Activated T-cell treated with anti-CD3 and anti-CD28 coated beads, Interleukin-2, amount 50 U/mL, for 72 hours (primary cell): ENCODE measurements at regions not wholly inside any gene's neighbourhood (a gene's known extent, or its start where the extent isn't known, plus 50 kb on each side); places are given as distances from the start of the nearest gene placed in this dataset.
A peak's percentile ranks its signal among the peaks of the same experiment; 100 is the strongest.
"Not testable (repeated sequence)": the region's sequence is repeated elsewhere in the genome, so short reads cannot be mapped to it uniquely, and the experiment has no call there.

ENCODE experiments used
- ATAC-seq, 2 donors: fragments of 150-1000 bp; cut with Tn5 transposase; replicated peaks in 1 of 2; 2 replicates each; pipeline ENCODE4 v1.10.0; 2021; ENCODE audit warnings: moderate library complexity in 2 of 2, mild to moderate bottlenecking in 1 of 2
- DNase-seq, 2 donors: peaks; one replicate each; pipeline ENCODE4 v3.0.0; 2021 to 2022; ENCODE audit warnings: mixed read lengths in 1 of 2
- H3K27ac Mint-ChIP-seq: one replicate; pipeline ENCODE4 v1.8.0; 2022; ENCODE audit warnings: mild to moderate bottlenecking, moderate library complexity, mixed read lengths
- H3K27me3 Mint-ChIP-seq: one replicate; pipeline ENCODE4 v1.8.0; 2022; ENCODE audit warnings: low read depth, mixed read lengths
- H3K36me3 Mint-ChIP-seq, 2 donors: one replicate each; pipeline ENCODE4 v1.8.0; 2022; ENCODE audit warnings: mixed read lengths in 2 of 2, mild to moderate bottlenecking in 1 of 2; ENCODE audit not compliant: insufficient read depth in 2 of 2
- H3K4me1 Mint-ChIP-seq: one replicate; pipeline ENCODE4 v1.8.0; 2022; ENCODE audit warnings: low read depth, mixed read lengths
- H3K4me3 Mint-ChIP-seq, 2 donors: one replicate each; pipeline ENCODE4 v1.8.0; 2022; ENCODE audit warnings: mild to moderate bottlenecking in 2 of 2, mixed read lengths in 2 of 2, moderate library complexity in 2 of 2
- H3K9me3 Mint-ChIP-seq, 2 donors: one replicate each; pipeline ENCODE4 v1.8.0; 2022; ENCODE audit warnings: mixed read lengths in 2 of 2

DNA sequence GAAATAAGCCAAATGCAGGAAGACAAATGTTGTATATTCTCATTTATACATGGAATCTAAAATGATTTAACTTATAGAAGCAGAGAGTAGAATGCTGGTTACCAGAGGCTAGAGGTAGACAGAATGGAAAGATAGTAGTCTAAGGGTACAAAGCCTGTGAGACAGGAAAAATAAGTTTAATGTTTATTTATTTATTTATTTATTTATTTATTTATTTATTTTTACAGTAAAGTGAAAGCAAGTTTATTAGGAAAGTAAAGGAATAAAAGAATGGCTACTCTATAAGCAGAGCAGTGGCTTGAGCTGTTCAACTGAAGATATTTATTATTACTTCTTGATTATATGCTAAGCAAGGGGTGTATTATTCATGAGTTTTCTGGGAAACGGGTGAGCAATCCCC, 203.2 kb downstream of the LAS1L start:
- Mint-ChIP-seq H3K9me3 (peaks cover 3 to 7% of the 10 kb centered on the region in 2 donors), H3K4me3 (no peak overlapping the region), H3K27ac (no peak overlapping the region), H3K36me3 (peaks cover 0 to 3% of the 10 kb centered on the region in 2 donors), H3K27me3 (no peaks in the 10 kb centered on the region), H3K4me1 (no peaks in the 10 kb centered on the region)
- no peak for DNase-seq
- no peak for ATAC-seq

GRCh38 chrX:65300104-65300809, 234.3 kb downstream of the LAS1L start:
- Mint-ChIP-seq H3K27me3 (peaks cover 5% of the 10 kb centered on the region), H3K9me3 (peaks cover 6 to 17% of the 10 kb centered on the region in 2 donors), H3K36me3 (peaks cover 4 to 8% of the 10 kb centered on the region in 2 donors), H3K4me1 (no peaks in the 10 kb centered on the region), H3K27ac (no peak overlapping the region), H3K4me3 (no peak overlapping the region)
- no peak for DNase-seq
- no peak for ATAC-seq

- not testable (repeated sequence) for DNase-seq, H3K27me3 Mint-ChIP-seq, H3K4me1 Mint-ChIP-seq, H3K9me3 Mint-ChIP-seq, H3K4me3 Mint-ChIP-seq, H3K36me3 Mint-ChIP-seq, ATAC-seq, H3K27ac Mint-ChIP-seq
Measured at GRCh38 chrX:65282905-65283304, 251.7 kb downstream of the LAS1L start.

GRCh38 chrX:65273152-65273551, 261.4 kb downstream of the LAS1L start:
- no peak overlapping the region for H3K4me3 Mint-ChIP-seq

DNA sequence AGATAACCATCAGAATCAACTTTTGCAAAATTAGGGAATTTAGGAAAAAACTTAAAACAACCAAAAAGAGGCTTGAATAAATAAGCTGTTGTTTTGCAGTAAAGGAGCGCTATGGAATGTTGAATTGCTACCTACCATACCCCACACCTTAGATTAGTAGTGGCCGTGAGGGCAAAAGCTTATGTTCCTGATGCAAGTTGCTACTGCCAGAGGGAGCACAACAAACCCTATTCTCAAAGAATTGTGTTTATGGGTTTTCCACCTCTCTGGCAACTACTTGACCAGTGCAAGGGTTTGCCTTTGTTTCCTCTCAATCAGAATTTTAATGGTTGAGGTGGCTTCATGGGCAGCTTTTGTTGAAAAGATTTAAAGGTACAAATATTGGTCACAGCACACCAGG, 268.1 kb downstream of the LAS1L start:
- no peak for ATAC-seq
- no peaks in the 10 kb centered on the region for H3K27me3 Mint-ChIP-seq
- H3K9me3 Mint-ChIP-seq = peaks cover 5 to 9% of the 10 kb centered on the region in 2 donors
- no peak overlapping the region for H3K27ac Mint-ChIP-seq
- no peaks in the 10 kb centered on the region for H3K4me1 Mint-ChIP-seq
- no peak overlapping the region for H3K4me3 Mint-ChIP-seq
- no peak for DNase-seq
- H3K36me3 Mint-ChIP-seq = peaks cover 0 to 3% of the 10 kb centered on the region in 2 donors

More at GRCh38 chrX:65273152-65273551, 261.4 kb downstream of the LAS1L start:
- H3K27ac Mint-ChIP-seq = no peak overlapping the region
- peaks cover 6 to 9% of the 10 kb centered on the region in 2 donors for H3K36me3 Mint-ChIP-seq
- DNase-seq (no peak), ATAC-seq (no peak)
- H3K4me1 Mint-ChIP-seq = no peaks in the 10 kb centered on the region
- H3K27me3 Mint-ChIP-seq = no peaks in the 10 kb centered on the region
- peaks cover 13 to 16% of the 10 kb centered on the region in 2 donors for H3K9me3 Mint-ChIP-seq

DNA sequence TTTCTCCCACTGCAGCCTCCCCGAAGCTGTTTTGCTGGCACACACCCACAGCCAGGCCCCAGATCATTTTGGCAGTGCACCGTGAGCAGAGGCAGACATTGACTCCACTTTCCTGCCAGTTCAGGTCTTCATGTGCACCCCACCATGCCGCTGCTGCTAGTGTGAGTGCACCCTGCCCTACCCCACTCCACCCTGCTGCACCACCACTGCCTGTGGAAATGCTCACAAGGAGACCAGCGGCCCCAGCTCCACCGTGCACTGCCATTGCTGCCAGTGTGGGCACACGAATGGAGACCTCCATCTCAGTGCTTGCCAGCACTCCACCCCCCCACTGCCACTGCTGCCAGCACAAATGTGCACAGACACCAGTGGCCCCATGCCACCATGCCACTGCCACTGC, 277.6 kb upstream of the ZC4H2 start:
- DNase-seq (no peak), ATAC-seq (no peak)
- Mint-ChIP-seq H3K27ac (no peak overlapping the region), H3K27me3 (no peaks in the 10 kb centered on the region), H3K4me3 (no peak overlapping the region), H3K9me3 (peaks cover 3 to 9% of the 10 kb centered on the region in 2 donors), H3K36me3 (peaks cover under 1 to 2% of the 10 kb centered on the region in 2 donors), H3K4me1 (no peaks in the 10 kb centered on the region)

GRCh38 chrX:65241059-65241721, 264.9 kb upstream of the ZC4H2 start:
- peaks cover 7 to 16% of the 10 kb centered on the region in 2 donors for H3K36me3 Mint-ChIP-seq
- H3K4me1 Mint-ChIP-seq = no peaks in the 10 kb centered on the region
- DNase-seq (no peak), ATAC-seq (no peak)
- H3K9me3 Mint-ChIP-seq = peaks cover 22 to 28% of the 10 kb centered on the region in 2 donors
- H3K4me3 Mint-ChIP-seq = no peak overlapping the region
- no peaks in the 10 kb centered on the region for H3K27me3 Mint-ChIP-seq
- H3K27ac Mint-ChIP-seq = no peak overlapping the region

- no peak overlapping the region for H3K4me3 Mint-ChIP-seq
- no peak overlapping the region for H3K27ac Mint-ChIP-seq
- no peaks in the 10 kb centered on the region for H3K27me3 Mint-ChIP-seq
- no peaks in the 10 kb centered on the region for H3K4me1 Mint-ChIP-seq
- ATAC-seq (no peak), DNase-seq (no peak)
- H3K36me3 Mint-ChIP-seq = peaks cover 7% of the 10 kb centered on the region in 2 donors
- peaks cover 0 to 9% of the 10 kb centered on the region in 2 donors for H3K9me3 Mint-ChIP-seq
Measured at GRCh38 chrX:65203545-65203944, 227.3 kb upstream of the ZC4H2 start.

- H3K27me3 Mint-ChIP-seq = no peaks in the 10 kb centered on the region
- no peaks in the 10 kb centered on the region for H3K4me1 Mint-ChIP-seq
- peaks cover 6 to 17% of the 10 kb centered on the region in 2 donors for H3K36me3 Mint-ChIP-seq
- H3K27ac Mint-ChIP-seq = no peak overlapping the region
- H3K4me3 Mint-ChIP-seq = no peak overlapping the region
- peaks cover 5 to 12% of the 10 kb centered on the region in 2 donors for H3K9me3 Mint-ChIP-seq
- ATAC-seq = no peak
- peak in 1 of 2 donors; percentile 2 for DNase-seq
Measured at GRCh38 chrX:65196758-65197360, 220.6 kb upstream of the ZC4H2 start.

DNA sequence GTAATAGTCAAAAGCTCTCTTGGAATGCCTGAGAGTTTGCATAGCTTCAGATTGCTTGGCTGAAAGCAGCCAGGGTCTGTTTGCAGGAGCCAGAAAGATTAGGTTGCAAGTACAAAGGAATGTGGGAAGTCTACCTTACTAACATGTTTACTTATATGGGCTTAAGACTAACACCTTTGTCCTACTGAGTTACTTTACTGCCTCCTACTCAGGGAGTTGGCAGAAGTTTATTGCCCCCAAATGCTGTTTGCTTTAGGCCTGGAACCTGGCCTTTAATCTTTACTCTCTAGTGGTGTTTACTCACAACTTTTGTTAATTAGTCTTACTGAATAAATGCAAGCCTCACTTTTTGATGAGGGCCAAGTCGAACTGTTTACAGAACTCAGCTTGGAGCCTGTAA, 219.4 kb upstream of the ZC4H2 start:
- H3K9me3 Mint-ChIP-seq = peaks cover 5 to 7% of the 10 kb centered on the region in 2 donors
- H3K36me3 Mint-ChIP-seq = peaks cover 2 to 14% of the 10 kb centered on the region in 2 donors
- no peak overlapping the region for H3K27ac Mint-ChIP-seq
- no peaks in the 10 kb centered on the region for H3K4me1 Mint-ChIP-seq
- ATAC-seq = no peak
- no peaks in the 10 kb centered on the region for H3K27me3 Mint-ChIP-seq
- no peak overlapping the region for H3K4me3 Mint-ChIP-seq
- no peak for DNase-seq

GRCh38 chrX:65194547-65194946, 218.3 kb upstream of the ZC4H2 start:
- Mint-ChIP-seq H3K9me3 (peaks cover 5 to 9% of the 10 kb centered on the region in 2 donors), H3K4me3 (no peak overlapping the region), H3K27me3 (no peaks in the 10 kb centered on the region), H3K4me1 (no peaks in the 10 kb centered on the region), H3K36me3 (peaks cover 2 to 14% of the 10 kb centered on the region in 2 donors), H3K27ac (no peak overlapping the region)
- DNase-seq (no peak), ATAC-seq (no peak)

DNA sequence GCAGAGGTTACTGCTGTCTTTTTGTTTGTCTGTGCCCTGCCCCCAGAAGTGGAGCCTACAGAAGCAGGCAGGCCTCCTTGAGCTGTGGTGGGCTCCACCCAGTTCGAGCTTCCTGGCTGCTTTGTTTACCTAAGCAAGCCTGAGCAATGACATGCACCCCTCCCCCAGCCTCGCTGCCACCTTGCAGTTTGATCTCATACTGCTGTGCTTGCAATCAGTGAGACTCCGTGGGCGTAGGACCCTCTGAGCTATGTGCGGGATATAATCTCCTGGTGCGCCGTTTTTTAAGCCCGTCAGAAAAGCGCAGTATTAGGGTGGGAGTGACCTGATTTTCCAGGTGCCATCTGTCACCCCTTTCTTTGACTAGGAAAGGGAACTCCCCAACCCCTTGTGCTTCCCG, 187.1 kb upstream of the ZC4H2 start:
- ATAC-seq, H3K27ac Mint-ChIP-seq, H3K4me1 Mint-ChIP-seq, H3K4me3 Mint-ChIP-seq, H3K27me3 Mint-ChIP-seq, DNase-seq: not testable (repeated sequence)
- H3K36me3 Mint-ChIP-seq = peaks cover 18 to 32% of the 10 kb centered on the region in 2 donors
- H3K9me3 Mint-ChIP-seq = peaks cover 6 to 18% of the 10 kb centered on the region in 2 donors

GRCh38 chrX:65148232-65148631, 172.0 kb upstream of the ZC4H2 start:
- H3K4me1 Mint-ChIP-seq = no peaks in the 10 kb centered on the region
- no peak for DNase-seq
- peaks cover 18 to 20% of the 10 kb centered on the region in 2 donors for H3K36me3 Mint-ChIP-seq
- no peak overlapping the region for H3K4me3 Mint-ChIP-seq
- peaks cover 10 to 13% of the 10 kb centered on the region in 2 donors for H3K9me3 Mint-ChIP-seq
- no peaks in the 10 kb centered on the region for H3K27me3 Mint-ChIP-seq
- no peak for ATAC-seq
- H3K27ac Mint-ChIP-seq = no peak overlapping the region
